ENCODE measurements at regions not wholly inside any gene's neighbourhood (a gene's known extent, or its start where the extent isn't known, plus 50 kb on each side); places are given as distances from the start of the nearest gene placed in this dataset.
A peak's percentile ranks its signal among the peaks of the same experiment; 100 is the strongest.
"Not testable (repeated sequence)": the region's sequence is repeated elsewhere in the genome, so short reads cannot be mapped to it uniquely, and the experiment has no call there.

DNA sequence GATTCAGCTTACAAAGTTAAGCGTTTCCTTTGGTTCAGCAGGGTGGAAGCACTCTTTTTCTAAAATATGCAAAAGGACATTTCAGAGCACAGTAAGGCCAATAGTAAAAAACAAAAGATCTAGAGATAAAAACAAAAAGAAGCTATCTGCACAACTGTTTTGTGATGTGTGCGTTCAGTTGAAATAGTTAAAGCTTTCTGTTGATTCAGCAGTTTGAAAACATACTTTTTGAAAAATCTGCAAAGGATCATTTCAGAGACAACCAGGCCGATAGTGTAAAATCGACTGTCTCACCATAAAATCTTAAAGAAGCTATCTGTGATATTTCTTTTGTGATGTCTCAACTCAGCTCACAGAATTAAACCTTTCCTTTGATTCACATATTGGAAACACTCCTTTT is 300.0 kb upstream of the ALG10B start:
- no peak for DNase-seq

DNA sequence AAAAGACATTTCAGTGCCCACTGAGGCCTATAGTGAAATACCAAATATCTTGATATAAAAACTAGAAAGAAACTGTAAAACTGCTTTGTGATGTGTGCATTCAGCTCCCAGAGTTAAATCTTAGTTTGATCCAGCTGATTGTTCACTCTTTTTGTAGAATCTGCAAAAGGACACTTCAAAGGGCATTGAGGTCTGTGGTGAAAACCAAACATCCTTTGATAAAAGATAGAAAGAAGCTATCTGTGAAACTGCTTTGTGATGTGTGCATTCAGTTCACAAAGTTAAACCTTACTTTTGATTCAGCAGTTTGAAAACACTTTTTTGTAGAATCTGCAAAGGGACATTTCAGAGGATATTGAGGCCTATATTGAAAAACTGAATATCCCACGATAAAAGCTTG is 290.7 kb upstream of the ALG10B start:
- DNase-seq = no peak

DNA sequence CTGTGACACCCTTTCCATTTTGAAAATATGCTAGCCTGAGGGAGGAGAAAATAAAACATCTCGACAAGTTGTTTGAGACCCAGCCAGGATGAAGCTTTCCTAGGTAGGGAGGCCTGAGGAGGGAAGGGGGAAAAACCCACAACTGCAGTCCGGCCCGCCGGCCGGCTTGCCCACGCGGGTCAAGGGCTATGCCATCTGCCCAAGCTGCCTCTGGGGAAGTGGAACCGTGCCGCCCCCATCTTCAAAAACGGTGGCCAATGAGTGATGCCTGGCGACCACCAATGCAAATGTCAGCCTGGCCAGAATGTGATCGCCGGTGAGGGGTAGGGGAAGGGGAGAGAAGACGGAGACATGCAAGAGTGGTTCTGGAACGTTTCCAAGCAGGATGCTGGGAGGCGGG is 263.5 kb upstream of the ALG10B start:
- no peak for DNase-seq

DNA sequence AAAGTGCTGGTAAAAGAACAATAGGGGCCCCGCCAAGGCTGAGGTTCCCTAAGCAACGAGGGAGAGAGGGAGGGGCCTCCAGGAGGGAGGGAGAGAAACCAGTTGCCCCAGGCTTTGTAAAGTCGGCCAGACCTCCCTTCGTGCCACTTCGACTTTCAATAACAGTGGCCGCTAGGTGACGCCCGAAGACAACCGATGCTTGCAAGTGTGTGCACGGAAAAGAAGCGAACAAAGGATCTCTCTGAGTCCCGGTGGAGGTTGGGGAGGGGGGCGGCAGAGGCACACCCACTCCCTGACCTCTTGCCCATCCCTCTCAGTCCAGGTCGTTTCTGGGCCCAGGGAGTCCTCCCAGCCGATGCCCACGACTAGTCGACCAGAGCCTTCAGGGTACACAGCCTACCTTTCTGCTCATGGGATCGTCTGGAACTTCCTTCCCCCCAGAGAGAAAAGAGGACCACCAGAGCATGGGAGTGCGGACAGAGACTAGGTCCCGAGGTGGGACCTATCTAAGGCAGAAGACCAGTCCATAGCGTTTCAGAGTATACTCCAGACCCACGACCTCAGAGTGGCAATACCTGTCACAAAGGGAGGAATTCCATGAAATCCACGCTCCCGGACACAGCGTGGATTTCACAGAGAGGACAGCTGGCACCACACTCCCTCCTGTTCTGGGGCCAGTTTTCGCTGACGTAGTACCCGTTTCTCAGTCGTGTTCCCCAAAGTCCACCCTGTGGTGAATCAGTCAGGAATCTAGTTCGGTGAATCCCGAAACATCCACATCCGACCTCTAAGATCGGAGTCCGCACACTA is 262.7 kb upstream of the ALG10B start:
- DNase-seq = peak; percentile 42

DNA sequence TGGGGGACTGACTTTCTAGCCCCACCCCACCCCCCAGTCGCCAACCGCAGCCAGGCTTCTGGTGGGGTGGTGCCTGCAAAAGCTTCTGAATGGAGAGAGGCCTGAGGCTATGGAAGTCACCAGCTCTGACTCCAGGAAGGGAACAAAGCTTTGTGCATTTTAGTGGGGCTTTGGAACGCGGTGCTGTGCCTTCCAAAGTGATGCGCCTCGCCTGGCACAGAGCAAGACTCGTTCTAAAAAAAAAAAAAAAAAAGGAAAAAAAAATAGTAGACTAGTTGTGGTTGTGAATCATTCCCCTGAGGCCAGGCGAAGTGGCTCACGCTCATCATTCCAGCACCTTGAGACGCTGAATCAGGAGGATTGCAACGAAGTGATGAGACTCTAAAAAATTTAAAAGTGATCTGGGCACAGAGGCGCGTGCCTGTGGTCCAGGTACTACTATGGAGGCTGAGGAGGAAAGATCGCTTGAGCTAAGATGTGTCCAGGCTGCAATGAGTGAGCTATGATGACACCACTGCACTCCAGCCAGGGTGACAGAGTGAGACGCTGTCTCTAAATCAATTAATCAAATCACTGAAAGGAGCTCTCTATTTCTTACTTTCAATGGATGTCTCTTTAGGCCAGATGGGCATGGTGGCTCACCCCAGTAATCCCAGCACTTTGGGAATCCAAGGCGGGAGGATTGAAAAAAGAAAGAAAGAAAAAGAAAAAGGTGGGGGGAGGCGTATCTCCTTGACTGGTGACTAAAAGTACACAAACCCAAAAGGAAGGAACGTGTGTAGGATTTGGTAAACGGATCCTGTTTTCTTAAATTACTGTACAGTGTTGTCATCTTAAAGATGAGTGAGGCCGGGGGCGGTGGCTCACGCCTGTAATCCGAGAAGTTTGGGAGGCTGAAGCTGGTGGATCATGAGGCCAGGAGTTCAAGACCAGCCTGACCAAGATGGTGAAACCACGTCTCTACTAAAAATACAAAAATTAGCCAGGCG is 259.6 kb upstream of the ALG10B start:
- DNase-seq = peak; percentile 21

DNA sequence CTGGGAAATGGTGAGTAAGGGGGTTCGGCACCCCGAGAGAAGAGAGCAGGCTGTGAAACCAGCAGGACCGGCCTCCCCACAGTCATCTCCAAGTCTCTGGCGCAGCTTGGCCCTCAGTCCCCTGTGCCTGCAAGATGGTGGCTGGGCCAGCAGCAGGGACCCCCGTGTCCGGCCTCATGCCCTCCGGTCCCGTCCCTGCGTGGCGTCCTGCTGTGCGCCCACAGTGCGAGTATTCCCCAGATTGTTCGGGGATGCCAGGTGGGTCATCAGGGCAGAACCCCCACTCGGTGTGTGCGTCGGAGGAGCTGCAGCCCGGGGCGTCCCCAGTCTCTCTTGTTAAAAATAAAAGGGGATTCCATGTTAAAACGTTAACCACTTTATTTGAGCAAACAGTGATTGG is 216.9 kb upstream of the ALG10B start:
- no peak for DNase-seq

DNA sequence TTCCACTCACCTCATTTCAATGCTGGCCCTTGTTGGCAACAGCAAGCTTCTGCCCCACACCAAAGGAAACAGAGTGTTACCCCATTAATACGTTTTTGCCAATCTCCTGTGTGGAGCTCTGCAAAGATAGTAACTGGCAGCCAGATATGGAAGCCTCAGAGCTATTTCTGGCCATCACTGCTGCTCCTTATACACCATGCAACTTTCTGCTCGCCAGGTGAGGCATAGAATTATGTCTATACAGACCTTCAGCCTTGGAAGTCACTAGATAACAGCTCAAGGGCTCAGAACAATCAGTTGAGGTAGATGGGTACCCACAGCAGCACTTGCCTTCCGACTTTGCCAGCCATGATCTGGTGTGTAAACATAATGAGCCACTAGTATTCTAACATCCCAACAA is 214.8 kb upstream of the ALG10B start:
- DNase-seq = no peak

- DNase-seq = peak; percentile 15
Observed at GRCh38 chr12:38102197-38102596, 214.4 kb upstream of the ALG10B start.

GRCh38 chr12:38110026-38110699 is 206.4 kb upstream of the ALG10B start:
- no peak for DNase-seq

DNA sequence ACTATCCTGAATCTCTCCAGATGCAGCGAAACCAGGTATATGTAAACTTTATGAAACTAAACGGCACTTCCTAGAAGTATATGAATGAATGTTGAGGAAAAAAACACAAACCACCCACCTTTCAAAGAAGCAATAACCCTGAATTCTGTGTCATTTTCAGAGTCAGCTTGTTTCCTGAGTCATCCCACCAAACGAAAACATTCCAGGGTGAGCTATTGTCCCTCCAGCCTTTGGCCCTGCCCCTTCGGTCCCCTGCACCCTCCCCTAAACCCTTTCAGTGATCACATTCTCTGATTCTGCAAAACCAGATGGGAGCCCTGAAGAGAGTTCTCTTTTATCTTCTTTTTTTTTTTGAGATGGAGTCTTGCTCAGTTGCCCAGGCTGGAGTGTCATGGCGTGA is 202.6 kb upstream of the ALG10B start:
- peak; percentile 11 for DNase-seq

DNA sequence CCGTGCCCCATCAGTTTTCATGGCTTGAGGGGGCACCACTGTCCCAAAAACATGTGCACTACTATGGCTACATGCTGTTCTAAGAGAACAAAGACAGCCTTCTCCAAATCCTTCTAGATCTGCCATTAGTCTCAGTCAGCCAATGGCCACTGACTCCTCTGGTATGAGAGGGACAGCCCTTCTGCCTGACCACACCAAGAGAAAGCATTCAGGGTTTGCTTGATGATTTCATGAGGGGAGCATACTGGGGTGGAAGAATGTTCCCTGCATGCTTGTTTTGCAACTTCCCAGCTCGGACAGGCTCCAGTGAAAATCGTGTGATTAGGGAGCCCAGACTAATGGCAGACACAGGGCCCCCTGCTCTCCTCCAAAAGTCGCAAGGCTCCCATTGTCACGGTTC is 199.6 kb upstream of the ALG10B start:
- no peak for DNase-seq

DNA sequence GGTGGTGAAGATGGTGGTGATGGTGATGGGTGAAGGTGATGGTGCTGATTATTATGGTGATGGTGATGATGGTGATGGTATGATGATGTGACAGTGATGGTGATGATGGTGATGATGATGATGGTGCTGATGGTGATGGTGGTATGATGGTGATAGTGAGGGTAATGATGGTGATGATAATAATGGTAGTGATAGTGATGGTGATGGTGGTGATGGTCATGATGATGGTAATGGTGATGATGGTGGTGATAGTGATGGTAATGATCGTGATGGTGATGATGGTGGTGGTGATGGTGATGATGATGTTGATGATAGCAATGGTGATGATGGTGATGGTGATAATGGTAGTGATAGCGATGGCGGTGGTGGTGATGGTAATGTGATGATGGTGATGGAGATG is 197.9 kb upstream of the ALG10B start:
- no peak for DNase-seq

DNA sequence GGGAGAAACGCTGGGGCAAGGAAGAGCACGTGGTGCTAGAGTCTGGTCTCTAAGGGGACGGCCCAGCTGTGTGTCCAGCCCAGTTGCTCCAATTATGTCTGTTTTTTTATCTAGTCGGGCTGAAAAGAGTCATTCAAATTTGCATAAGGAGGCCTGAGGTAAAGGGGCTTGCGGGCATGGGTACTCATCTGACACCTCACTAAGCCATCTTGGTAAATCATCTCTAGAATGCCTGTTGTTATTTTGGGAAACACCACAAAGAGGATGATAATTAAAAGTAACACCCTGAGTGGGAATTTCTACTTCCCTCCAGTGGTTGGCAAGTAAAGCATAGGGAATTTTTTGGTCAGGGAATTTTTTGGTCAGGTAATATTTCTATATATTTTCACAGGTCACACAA is 196.1 kb upstream of the ALG10B start:
- DNase-seq = peak; percentile 15

- not testable (repeated sequence) for DNase-seq
Observed at GRCh38 chr12:38123028-38123427, 193.5 kb upstream of the ALG10B start.

- DNase-seq = peak; percentile 56
Observed at GRCh38 chr12:38123566-38124246, 192.9 kb upstream of the ALG10B start.

DNA sequence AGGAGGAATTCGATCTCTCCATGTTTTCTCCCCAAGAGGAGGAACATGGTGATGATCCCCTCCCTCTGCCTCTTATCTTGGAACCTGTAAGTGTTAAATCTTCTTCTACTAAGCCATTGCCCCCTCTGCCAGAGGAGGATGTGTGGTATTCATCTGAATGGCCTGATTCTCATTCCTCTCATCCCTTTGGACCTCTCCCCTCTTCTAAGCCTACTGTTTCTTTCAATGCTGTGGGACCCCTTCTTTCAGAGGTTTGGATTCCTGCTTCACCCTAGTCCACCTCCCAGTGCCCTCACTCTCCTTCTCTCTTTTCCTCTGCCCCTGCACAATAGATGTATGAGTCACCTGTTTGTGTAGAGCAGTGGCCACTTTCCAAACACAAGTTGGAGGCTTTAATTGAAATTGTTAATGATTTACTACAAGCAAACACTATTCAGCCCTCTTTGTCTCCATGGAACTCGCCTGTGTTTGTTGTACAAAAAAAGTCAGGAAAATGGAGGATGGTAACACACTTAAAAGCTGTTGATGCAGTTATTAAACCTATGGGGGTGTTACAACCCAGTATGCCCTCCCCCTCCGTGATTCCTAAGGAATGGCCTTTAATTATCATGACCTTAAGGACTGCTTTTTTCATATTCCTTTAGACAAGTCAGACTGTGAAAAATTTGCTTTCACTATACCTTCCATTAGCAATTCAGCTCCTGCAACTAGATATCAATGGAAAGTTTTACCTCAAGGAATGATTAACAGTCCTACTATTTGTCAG is 192.1 kb upstream of the ALG10B start:
- peak; percentile 86 for DNase-seq

DNA sequence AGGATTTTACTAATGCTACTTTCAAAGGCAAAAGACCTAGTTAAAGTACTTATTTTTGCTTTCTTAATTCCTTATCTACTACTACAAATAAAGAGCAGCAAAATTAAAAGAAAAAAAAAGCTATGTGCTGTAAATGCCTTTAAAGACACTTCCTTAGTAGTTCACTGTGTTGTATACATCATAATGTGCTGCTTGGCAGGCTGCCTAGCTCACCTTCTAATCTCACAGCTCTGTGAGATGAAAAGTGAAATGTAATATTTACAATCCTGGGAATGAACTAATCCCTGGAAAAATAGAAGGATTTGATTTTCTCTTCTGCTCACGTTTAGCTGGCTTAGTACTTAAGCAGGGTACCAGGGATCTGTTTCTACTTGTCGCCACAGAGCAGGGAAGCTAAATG is 184.4 kb upstream of the ALG10B start:
- no peak for DNase-seq

DNA sequence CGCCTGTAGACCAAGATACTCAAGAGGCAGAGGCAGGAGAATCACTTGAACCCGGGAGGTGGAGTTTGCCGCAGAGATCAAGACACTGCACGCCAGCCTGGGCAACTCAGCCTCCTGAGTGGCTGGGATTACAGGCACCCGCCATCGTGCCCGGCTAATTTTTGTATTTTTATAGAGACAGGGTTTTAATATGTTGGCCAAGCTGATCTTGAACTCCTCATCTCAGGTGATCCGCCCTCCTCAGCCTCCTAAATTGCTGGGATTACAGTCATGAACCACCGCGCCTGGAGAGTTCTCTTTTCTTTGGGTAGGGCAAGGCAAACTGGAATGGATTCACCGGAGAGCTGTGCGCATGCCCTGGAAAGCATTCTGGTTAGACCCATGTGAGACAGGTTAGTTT is 179.3 kb upstream of the ALG10B start:
- DNase-seq = no peak

DNA sequence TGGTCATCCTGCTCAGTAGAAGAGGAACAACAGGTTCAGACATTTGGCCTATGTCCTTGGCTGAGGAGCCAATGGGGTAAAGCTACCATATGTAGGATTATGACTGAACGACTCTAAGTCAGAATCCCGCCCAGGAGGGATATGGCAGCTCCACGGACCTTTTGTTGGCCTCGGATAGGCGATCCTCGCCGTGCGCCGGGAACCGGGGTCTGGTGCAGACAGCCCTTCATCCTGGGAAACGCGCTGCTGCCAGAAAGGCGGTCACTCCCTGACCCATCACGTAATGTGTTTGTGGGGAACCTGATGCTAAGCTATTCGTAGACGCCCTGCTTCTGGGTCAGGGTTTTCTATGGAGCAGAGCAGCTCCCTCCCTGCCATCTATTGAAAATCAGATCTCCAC is 178.9 kb upstream of the ALG10B start:
- no peak for DNase-seq

DNA sequence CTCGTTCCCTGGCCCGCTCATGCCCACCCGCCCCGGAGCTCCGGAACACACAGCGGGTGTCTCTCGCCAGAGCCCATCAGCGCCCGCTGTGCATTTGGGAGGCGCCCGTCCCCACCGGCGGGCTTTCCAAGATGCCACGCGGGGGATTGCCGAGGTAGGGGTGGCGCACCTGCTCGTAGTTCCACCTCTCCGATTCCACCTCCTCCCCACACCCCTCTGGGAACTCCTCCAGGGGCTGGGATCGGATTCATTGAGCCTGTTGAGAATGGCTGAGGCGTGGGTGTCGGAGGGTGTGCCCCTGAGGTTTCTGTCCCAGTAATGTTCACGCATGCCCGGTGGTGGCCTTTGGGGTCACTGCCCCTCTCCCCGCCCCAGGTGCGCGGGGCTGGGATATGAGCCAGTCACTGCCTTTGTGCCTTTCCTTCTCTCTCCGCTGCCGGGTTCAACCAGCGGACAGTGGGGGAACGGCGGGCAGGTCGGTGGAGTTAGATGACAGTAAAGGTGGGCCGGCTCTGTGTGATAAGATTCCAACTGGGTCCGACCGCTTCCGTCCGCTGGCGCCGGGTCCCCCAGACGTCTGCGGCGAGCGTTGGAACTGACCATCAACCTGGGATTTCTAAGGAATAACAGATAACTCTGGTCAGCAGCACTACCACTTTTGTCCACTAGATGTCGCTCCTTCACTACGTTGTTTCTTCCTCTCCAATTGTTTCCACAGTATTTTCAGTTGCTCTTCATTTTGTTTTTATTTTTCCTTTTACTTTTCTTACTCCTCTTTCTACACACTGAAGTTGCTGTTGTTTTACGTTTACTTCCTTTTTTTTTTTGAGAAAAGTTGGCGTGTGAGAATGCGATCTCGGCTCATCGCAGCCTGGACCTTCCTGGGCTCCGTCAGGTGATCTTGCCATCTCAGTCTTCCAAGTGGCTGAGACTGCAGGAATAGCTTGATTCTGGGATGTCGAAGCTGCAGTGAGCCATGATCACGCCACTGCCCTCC is 178.1 kb upstream of the ALG10B start:
- DNase-seq = peak; percentile 91

- DNase-seq = no peak
Observed at GRCh38 chr12:38139456-38139855, 177.1 kb upstream of the ALG10B start.

Data from kidney glomerular epithelial cell (primary cell).